ENCODE measurements at regions not wholly inside any gene's neighbourhood (a gene's known extent, or its start where the extent isn't known, plus 50 kb on each side); places are given as distances from the start of the nearest gene placed in this dataset.

- Histone ChIP-seq H3K9ac (ENCODE audit: low read depth, low read length) (no peak overlapping the region), H3K36me3 (ENCODE audit: insufficient read depth, low read depth, low read length) (no peaks in the 10 kb centered on the region), H3K27ac (ENCODE audit: low read length) (no peak overlapping the region)
These were observed 166.9 kb upstream of the PCDH10 start for GRCh38 chr4:132982151-132982550.

GRCh38 chr4:132991111-132991510 lies 158.0 kb upstream of the PCDH10 start:
- Histone ChIP-seq H3K27ac (ENCODE audit: low read length) (no peak overlapping the region), H3K4me3 (ENCODE audit: low read length) (no peak overlapping the region), H3K27me3 (ENCODE audit: insufficient read depth, low read length) (no peaks in the 10 kb centered on the region), H3K9ac (ENCODE audit: low read depth, low read length) (no peak overlapping the region), H3K9me3 (ENCODE audit: insufficient read depth, low read depth, low read length) (no peaks in the 10 kb centered on the region), H3K4me1 (ENCODE audit: insufficient read depth, low read length) (no peaks in the 10 kb centered on the region; the same call in 1 of the 2 replicates), H3K36me3 (ENCODE audit: insufficient read depth, low read depth, low read length) (no peaks in the 10 kb centered on the region)

More at GRCh38 chr4:132982151-132982550, 166.9 kb upstream of the PCDH10 start:
- Histone ChIP-seq H3K9me3 (ENCODE audit: insufficient read depth, low read depth, low read length) (no peaks in the 10 kb centered on the region), H3K4me1 (ENCODE audit: insufficient read depth, low read length) (peaks cover 17% of the 10 kb centered on the region; the same call in 1 of the 2 replicates), H3K27me3 (ENCODE audit: insufficient read depth, low read length) (no peaks in the 10 kb centered on the region), H3K4me3 (ENCODE audit: low read length) (no peak overlapping the region; the same call in 1 of the 2 replicates)

- Histone ChIP-seq H3K9ac (ENCODE audit: low read depth, low read length) (no peak overlapping the region), H3K27ac (ENCODE audit: low read length) (no peak overlapping the region), H3K27me3 (ENCODE audit: insufficient read depth, low read length) (no peaks in the 10 kb centered on the region), H3K4me3 (ENCODE audit: low read length) (no peak overlapping the region), H3K36me3 (ENCODE audit: insufficient read depth, low read depth, low read length) (no peaks in the 10 kb centered on the region), H3K9me3 (ENCODE audit: insufficient read depth, low read depth, low read length) (no peaks in the 10 kb centered on the region), H3K4me1 (ENCODE audit: insufficient read depth, low read length) (no peaks in the 10 kb centered on the region; the same call in 1 of the 2 replicates)
These were observed 156.4 kb upstream of the PCDH10 start for GRCh38 chr4:132992686-132993085.

- Histone ChIP-seq H3K36me3 (ENCODE audit: insufficient read depth, low read depth, low read length) (no peaks in the 10 kb centered on the region), H3K27ac (ENCODE audit: low read length) (no peak overlapping the region), H3K9me3 (ENCODE audit: insufficient read depth, low read depth, low read length) (no peaks in the 10 kb centered on the region), H3K4me3 (ENCODE audit: low read length) (no peak overlapping the region), H3K9ac (ENCODE audit: low read depth, low read length) (no peak overlapping the region), H3K27me3 (ENCODE audit: insufficient read depth, low read length) (no peaks in the 10 kb centered on the region), H3K4me1 (ENCODE audit: insufficient read depth, low read length) (no peaks in the 10 kb centered on the region)
These were observed 150.4 kb upstream of the PCDH10 start for GRCh38 chr4:132998585-132999230.

GRCh38 chr4:133000012-133000411 lies 149.1 kb upstream of the PCDH10 start:
- Histone ChIP-seq H3K4me1 (ENCODE audit: insufficient read depth, low read length) (no peaks in the 10 kb centered on the region), H3K36me3 (ENCODE audit: insufficient read depth, low read depth, low read length) (no peaks in the 10 kb centered on the region), H3K27me3 (ENCODE audit: insufficient read depth, low read length) (no peaks in the 10 kb centered on the region), H3K27ac (ENCODE audit: low read length) (no peak overlapping the region), H3K9me3 (ENCODE audit: insufficient read depth, low read depth, low read length) (no peaks in the 10 kb centered on the region), H3K4me3 (ENCODE audit: low read length) (no peak overlapping the region), H3K9ac (ENCODE audit: low read depth, low read length) (no peak overlapping the region)

- no peaks in the 10 kb centered on the region for H3K36me3 ChIP-seq (ENCODE audit: insufficient read depth, low read depth, low read length)
- no peak overlapping the region for H3K9ac ChIP-seq (ENCODE audit: low read depth, low read length)
These were observed 145.9 kb upstream of the PCDH10 start for GRCh38 chr4:133003169-133003568.

GRCh38 chr4:133014473-133015135 lies 134.5 kb upstream of the PCDH10 start:
- Histone ChIP-seq H3K9me3 (ENCODE audit: insufficient read depth, low read depth, low read length) (no peaks in the 10 kb centered on the region), H3K36me3 (ENCODE audit: insufficient read depth, low read depth, low read length) (no peaks in the 10 kb centered on the region), H3K27ac (ENCODE audit: low read length) (no peak overlapping the region), H3K4me3 (ENCODE audit: low read length) (no peak overlapping the region), H3K27me3 (ENCODE audit: insufficient read depth, low read length) (no peaks in the 10 kb centered on the region), H3K9ac (ENCODE audit: low read depth, low read length) (no peak overlapping the region), H3K4me1 (ENCODE audit: insufficient read depth, low read length) (no peaks in the 10 kb centered on the region)

More at GRCh38 chr4:133003169-133003568, 145.9 kb upstream of the PCDH10 start:
- H3K27ac ChIP-seq (ENCODE audit: low read length): no peak overlapping the region
- no peak overlapping the region for H3K4me3 ChIP-seq (ENCODE audit: low read length)
- no peaks in the 10 kb centered on the region for H3K4me1 ChIP-seq (ENCODE audit: insufficient read depth, low read length)
- H3K9me3 ChIP-seq (ENCODE audit: insufficient read depth, low read depth, low read length): no peaks in the 10 kb centered on the region
- no peaks in the 10 kb centered on the region for H3K27me3 ChIP-seq (ENCODE audit: insufficient read depth, low read length)

GRCh38 chr4:133045288-133045687 lies 103.8 kb upstream of the PCDH10 start:
- Histone ChIP-seq H3K4me3 (ENCODE audit: low read length) (no peak overlapping the region), H3K36me3 (ENCODE audit: insufficient read depth, low read depth, low read length) (no peaks in the 10 kb centered on the region), H3K9me3 (ENCODE audit: insufficient read depth, low read depth, low read length) (no peaks in the 10 kb centered on the region), H3K27me3 (ENCODE audit: insufficient read depth, low read length) (no peaks in the 10 kb centered on the region), H3K4me1 (ENCODE audit: insufficient read depth, low read length) (no peaks in the 10 kb centered on the region), H3K9ac (ENCODE audit: low read depth, low read length) (no peak overlapping the region), H3K27ac (ENCODE audit: low read length) (no peak overlapping the region)

GRCh38 chr4:133046156-133046555 lies 102.9 kb upstream of the PCDH10 start:
- no peak overlapping the region for H3K4me3 ChIP-seq (ENCODE audit: low read length)
- H3K4me1 ChIP-seq (ENCODE audit: insufficient read depth, low read length): no peaks in the 10 kb centered on the region
- H3K27ac ChIP-seq (ENCODE audit: low read length): no peak overlapping the region
- H3K9me3 ChIP-seq (ENCODE audit: insufficient read depth, low read depth, low read length): no peaks in the 10 kb centered on the region
- no peak overlapping the region for H3K9ac ChIP-seq (ENCODE audit: low read depth, low read length)
- H3K27me3 ChIP-seq (ENCODE audit: insufficient read depth, low read length): no peaks in the 10 kb centered on the region
- no peaks in the 10 kb centered on the region for H3K36me3 ChIP-seq (ENCODE audit: insufficient read depth, low read depth, low read length)

- no peak overlapping the region for H3K4me3 ChIP-seq (ENCODE audit: low read length)
- H3K9ac ChIP-seq (ENCODE audit: low read depth, low read length): no peak overlapping the region
- H3K36me3 ChIP-seq (ENCODE audit: insufficient read depth, low read depth, low read length): no peaks in the 10 kb centered on the region
- no peaks in the 10 kb centered on the region for H3K27me3 ChIP-seq (ENCODE audit: insufficient read depth, low read length)
- H3K27ac ChIP-seq (ENCODE audit: low read length): no peak overlapping the region
- no peaks in the 10 kb centered on the region for H3K9me3 ChIP-seq (ENCODE audit: insufficient read depth, low read depth, low read length)
- H3K4me1 ChIP-seq (ENCODE audit: insufficient read depth, low read length): no peaks in the 10 kb centered on the region
These were observed 90.4 kb upstream of the PCDH10 start for GRCh38 chr4:133058701-133059100.

GRCh38 chr4:133059117-133059516 lies 90.0 kb upstream of the PCDH10 start:
- Histone ChIP-seq H3K27me3 (ENCODE audit: insufficient read depth, low read length) (no peaks in the 10 kb centered on the region), H3K9me3 (ENCODE audit: insufficient read depth, low read depth, low read length) (no peaks in the 10 kb centered on the region), H3K27ac (ENCODE audit: low read length) (no peak overlapping the region), H3K36me3 (ENCODE audit: insufficient read depth, low read depth, low read length) (no peaks in the 10 kb centered on the region), H3K4me1 (ENCODE audit: insufficient read depth, low read length) (no peaks in the 10 kb centered on the region), H3K4me3 (ENCODE audit: low read length) (no peak overlapping the region), H3K9ac (ENCODE audit: low read depth, low read length) (no peak overlapping the region)

- no peak overlapping the region for H3K27ac ChIP-seq (ENCODE audit: low read length)
- H3K27me3 ChIP-seq (ENCODE audit: insufficient read depth, low read length): no peaks in the 10 kb centered on the region
- no peak overlapping the region for H3K9ac ChIP-seq (ENCODE audit: low read depth, low read length)
- no peaks in the 10 kb centered on the region for H3K9me3 ChIP-seq (ENCODE audit: insufficient read depth, low read depth, low read length)
- H3K4me3 ChIP-seq (ENCODE audit: low read length): no peak overlapping the region
- no peaks in the 10 kb centered on the region for H3K36me3 ChIP-seq (ENCODE audit: insufficient read depth, low read depth, low read length)
- H3K4me1 ChIP-seq (ENCODE audit: insufficient read depth, low read length): no peaks in the 10 kb centered on the region
These were observed 86.2 kb upstream of the PCDH10 start for GRCh38 chr4:133062851-133063250.
